HL-60 (cell line): ENCODE measurements at regions not wholly inside any gene's neighbourhood (a gene's known extent, or its start where the extent isn't known, plus 50 kb on each side); places are given as distances from the start of the nearest gene placed in this dataset.

Experiments
- DNase-seq, 2 experiments: peaks; one replicate each; pipeline ENCODE4 v3.0.0-alpha.2; 2010 to 2020; ENCODE audit warnings: low read depth in 1 of 2, low spot score in 1 of 2
- H3K27ac ChIP-seq: fragments of 250-450 bp; sonication (Bioruptor Pico); replicated peaks from 2 replicates; pipeline ENCODE4 v1.5.1; 2020; ENCODE audit warnings: mild to moderate bottlenecking, moderate library complexity
- H3K27me3 ChIP-seq: fragments of 250-450 bp; sonication (Bioruptor Pico); 2 replicates; pipeline ENCODE4 v1.5.1; 2021; ENCODE audit warnings: mild to moderate bottlenecking, moderate library complexity; ENCODE audit not compliant: insufficient read depth, poor library complexity, severe bottlenecking
- H3K4me3 ChIP-seq: replicated peaks from 2 replicates; pipeline ENCODE4 v1.5.1; 2011; ENCODE audit warnings: mild to moderate bottlenecking, control low read depth, low read length; ENCODE audit not compliant: insufficient read depth
- CTCF ChIP-seq: IDR thresholded peaks from one replicate; pipeline ENCODE4 v1.5.1; 2011; ENCODE audit warnings: low read length, control low read depth, inconsistent platforms; ENCODE audit not compliant: insufficient read depth
- GABPA ChIP-seq: IDR thresholded peaks from 2 replicates; pipeline ENCODE4 v1.6.1; 2012; ENCODE audit warnings: low read depth
- POLR2AphosphoS5 ChIP-seq: IDR thresholded peaks from 2 replicates; pipeline ENCODE4 v1.6.1; 2012; ENCODE audit warnings: low read depth
- REST ChIP-seq: IDR thresholded peaks from 2 replicates; pipeline ENCODE4 v1.6.1; 2012; ENCODE audit warnings: low read depth; ENCODE audit not compliant: insufficient replicate concordance
- SPI1 ChIP-seq: IDR thresholded peaks from 2 replicates; pipeline ENCODE4 v1.6.1; 2012; ENCODE audit warnings: low read depth, mild to moderate bottlenecking, borderline replicate concordance

- H3K27me3 ChIP-seq = no peaks in the 10 kb centered on the region
- H3K27ac ChIP-seq = no peak overlapping the region
- DNase-seq = no peak
- TF ChIP-seq SPI1 = no peak
- no peak for TF ChIP-seq POLR2AphosphoS5
- TF ChIP-seq GABPA = no peak
- TF ChIP-seq REST = no peak
- no peak for TF ChIP-seq CTCF
- H3K4me3 ChIP-seq = no peak overlapping the region
Observed at GRCh38 chrX:39551762-39552161, 546.0 kb downstream of the BCOR start.

GRCh38 chrX:39555431-39555830 is 542.3 kb downstream of the BCOR start:
- H3K27ac ChIP-seq = no peak overlapping the region
- no peak overlapping the region for H3K4me3 ChIP-seq
- no peak for TF ChIP-seq REST
- TF ChIP-seq SPI1 = no peak
- no peak for TF ChIP-seq GABPA
- no peak for TF ChIP-seq CTCF
- no peak for TF ChIP-seq POLR2AphosphoS5
- no peaks in the 10 kb centered on the region for H3K27me3 ChIP-seq
- no peak for DNase-seq

- Histone ChIP-seq H3K27me3 (no peaks in the 10 kb centered on the region), H3K4me3 (no peak overlapping the region), H3K27ac (no peak overlapping the region)
- no peak for DNase-seq
- TF ChIP-seq REST (no peak), GABPA (no peak), POLR2AphosphoS5 (no peak), SPI1 (no peak), CTCF (no peak)
Observed at GRCh38 chrX:39556056-39556455, 541.7 kb downstream of the BCOR start.
